Dermis blood vessel endothelial cell (primary cell): ENCODE measurements at regions not wholly inside any gene's neighbourhood (a gene's known extent, or its start where the extent isn't known, plus 50 kb on each side); places are given as distances from the start of the nearest gene placed in this dataset.

Source experiments
- DNase-seq: peaks from one replicate; pipeline ENCODE4 v3.0.0; 2010

DNA sequence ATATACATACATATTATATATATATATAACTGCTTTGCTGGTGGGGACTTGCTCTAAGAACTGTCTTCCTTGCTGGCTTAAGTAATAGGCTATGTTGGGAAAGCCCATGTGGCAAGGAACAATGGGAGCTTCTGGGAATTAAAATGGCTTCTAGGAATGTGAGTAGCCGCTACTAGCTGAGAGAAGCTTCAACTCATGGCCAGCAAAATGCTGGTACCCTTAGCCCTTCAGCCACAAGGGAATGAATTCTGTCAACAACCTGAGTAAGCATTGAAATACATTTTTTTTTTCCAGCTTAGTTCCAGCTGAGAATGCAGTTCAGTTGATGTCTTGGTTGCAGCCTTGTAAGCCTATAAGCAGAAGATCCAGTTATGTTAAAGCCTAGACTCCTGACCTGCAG lies 911.7 kb upstream of the MAP3K7 start:
- DNase-seq = no peak

GRCh38 chr6:91497770-91498169 lies 910.9 kb upstream of the MAP3K7 start:
- DNase-seq = no peak

- DNase-seq = no peak
Observed at GRCh38 chr6:91490671-91491301, 903.9 kb upstream of the MAP3K7 start.

- no peak for DNase-seq
Observed at GRCh38 chr6:91487696-91488392, 901.0 kb upstream of the MAP3K7 start.

DNA sequence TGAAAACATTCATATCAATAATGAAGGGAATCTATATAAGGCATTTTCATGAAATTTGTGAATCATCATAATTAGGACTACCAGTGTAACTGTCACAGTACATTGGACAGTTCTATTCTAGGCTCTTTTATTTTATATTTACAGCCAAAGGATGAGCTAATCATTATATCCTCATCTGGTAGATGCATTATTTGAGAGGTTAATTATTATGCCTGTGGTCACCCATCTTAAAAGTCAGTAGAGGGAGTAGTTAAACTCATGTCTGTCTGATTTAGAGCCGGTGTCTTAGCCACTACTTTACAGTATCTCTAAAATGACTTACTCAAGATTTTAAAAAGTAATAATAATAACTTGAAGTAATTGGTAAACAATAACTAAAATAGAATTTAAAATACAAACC lies 899.3 kb upstream of the MAP3K7 start:
- DNase-seq = no peak

GRCh38 chr6:91485047-91485446 lies 898.2 kb upstream of the MAP3K7 start:
- DNase-seq = peak; percentile 25

GRCh38 chr6:91483415-91484105 lies 896.7 kb upstream of the MAP3K7 start:
- DNase-seq = no peak

GRCh38 chr6:91482498-91482897 lies 895.6 kb upstream of the MAP3K7 start:
- DNase-seq = peak; percentile 81

DNA sequence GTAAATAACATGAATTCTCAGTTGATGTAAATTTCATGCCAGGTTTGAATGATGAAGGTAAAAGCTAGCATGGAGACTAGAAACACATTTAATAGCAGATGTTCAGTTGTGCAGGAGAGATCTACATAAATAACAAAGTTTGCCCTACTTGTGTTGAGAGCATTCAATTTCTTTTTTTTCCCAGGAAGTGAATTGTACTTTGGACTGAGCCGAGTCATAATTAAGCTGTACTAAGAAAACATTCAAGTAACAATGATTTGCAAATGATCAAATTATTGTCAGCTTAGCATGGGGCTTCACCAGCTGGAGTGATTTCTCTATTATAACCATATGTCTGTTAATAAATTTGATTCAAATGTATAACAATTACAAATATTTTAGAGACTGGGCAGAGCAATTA lies 893.5 kb upstream of the MAP3K7 start:
- DNase-seq = peak; percentile 54

- no peak for DNase-seq
Observed at GRCh38 chr6:91477688-91478087, 890.8 kb upstream of the MAP3K7 start.

DNA sequence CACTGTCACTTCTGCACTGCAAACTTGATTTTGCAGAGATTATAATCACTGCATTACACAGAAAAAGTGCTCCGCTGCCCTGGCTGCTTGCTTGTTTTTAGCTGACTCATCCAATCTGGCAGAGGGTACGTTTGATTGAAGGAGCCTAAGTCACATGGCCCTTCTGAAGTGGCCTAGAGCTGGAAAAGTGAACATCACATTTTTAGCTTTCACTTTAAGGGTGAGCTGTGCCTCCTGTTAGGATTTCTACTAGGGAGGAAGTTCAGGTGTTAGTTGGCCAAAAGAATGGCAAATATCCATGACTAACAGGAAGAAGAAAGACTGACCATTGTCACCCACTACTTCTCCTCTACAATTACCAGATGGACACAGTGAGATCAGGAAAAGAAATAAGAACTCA lies 889.1 kb upstream of the MAP3K7 start:
- peak; percentile 76 for DNase-seq

DNA sequence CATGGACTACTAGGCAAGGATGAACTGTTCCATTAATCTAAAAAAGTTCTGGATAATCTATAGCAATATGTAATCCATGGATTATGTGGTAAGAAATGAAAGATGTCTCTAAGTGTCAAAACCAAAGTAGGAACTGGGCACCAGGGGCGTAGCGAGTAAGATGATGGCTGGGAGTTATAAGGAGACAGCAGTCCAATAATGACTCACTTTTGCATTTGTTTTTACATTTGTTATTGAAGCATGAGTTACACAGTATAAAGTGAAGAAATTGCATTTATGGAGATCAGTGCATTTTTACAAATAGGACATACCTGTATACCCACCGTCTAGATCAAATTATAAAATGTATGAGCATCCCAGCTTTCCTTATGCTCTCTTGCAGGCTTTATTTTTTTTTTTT lies 878.5 kb upstream of the MAP3K7 start:
- no peak for DNase-seq

- DNase-seq = no peak
Observed at GRCh38 chr6:91464718-91465117, 877.8 kb upstream of the MAP3K7 start.

DNA sequence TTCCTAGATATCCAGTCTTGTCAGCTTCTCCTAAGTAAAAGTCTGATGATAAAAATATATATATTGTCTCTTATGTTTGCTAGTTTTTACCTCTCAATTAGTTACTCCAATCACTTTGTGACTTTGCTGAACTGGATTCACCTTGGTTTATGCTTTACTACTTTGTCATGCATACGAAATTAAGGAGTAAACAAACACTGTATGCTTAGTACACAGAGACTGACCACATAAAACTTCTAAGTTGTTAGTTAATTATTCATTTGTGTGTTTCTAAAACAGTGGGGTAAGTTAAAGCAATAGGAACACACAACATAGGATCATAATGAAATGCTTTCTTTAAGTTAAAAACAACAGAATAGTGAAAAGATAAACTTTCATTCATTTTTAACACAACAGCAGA lies 877.3 kb upstream of the MAP3K7 start:
- no peak for DNase-seq

DNA sequence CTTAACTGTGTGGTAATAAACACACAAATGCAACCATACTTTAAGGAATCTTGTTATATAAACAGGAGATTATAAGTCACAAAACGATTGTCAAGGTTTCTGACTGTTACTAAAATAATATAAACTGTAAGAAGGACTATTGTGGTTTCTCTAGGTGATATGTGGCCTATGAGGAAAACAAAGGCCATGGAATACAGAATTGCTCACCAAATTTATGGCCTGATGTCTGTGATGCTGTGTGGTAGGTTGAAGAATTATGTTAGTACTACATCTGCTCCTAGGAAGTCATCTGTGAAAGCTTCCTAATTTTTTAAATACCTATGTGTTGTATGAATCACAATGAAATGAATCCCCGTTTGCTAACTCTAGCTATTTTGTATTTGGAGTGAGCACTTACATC lies 875.4 kb upstream of the MAP3K7 start:
- DNase-seq = no peak

- no peak for DNase-seq
Observed at GRCh38 chr6:91453224-91453878, 866.5 kb upstream of the MAP3K7 start.

GRCh38 chr6:91449539-91449938 lies 862.7 kb upstream of the MAP3K7 start:
- no peak for DNase-seq

GRCh38 chr6:91447530-91448254 lies 860.8 kb upstream of the MAP3K7 start:
- DNase-seq = no peak

DNA sequence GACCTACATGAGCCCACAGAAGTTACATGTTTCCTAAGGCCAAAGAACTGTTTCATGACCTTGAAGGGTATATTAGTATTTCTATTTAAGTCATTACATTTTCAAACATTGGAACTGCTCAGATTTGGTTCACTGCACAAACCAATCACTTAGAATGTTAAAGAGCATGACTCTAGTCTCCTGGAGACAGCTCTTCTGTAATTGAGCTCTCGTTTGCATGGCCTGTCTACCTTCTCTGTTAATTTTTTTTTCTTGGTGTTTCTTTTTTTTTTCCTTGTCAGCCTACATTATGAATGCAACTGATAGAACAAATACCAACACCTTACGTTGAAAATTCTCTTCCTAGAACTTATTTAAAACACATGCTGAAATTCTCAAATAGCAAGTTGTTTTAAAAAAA lies 860.2 kb upstream of the MAP3K7 start:
- DNase-seq = no peak

GRCh38 chr6:91443405-91443804 lies 856.5 kb upstream of the MAP3K7 start:
- no peak for DNase-seq

DNA sequence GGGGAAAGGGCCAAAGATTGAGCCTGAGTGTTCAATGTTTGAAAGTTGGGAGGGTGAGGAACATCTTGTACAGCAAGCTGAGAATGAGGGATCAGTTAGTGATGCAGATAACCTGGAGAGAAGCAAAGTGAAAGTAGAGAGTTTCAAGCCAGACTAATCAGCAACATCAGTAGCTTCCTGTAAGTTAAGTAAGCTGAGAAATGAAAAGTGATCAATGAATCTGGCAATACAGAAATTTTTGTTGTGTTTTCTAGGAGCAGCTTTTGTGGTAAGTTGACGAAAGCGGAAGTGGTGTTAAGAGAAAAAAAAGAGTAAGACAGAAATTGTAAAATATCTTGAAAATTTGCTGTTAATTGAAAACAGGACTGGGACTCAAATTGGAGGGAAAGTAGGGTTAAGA lies 855.5 kb upstream of the MAP3K7 start:
- DNase-seq = no peak

DNA sequence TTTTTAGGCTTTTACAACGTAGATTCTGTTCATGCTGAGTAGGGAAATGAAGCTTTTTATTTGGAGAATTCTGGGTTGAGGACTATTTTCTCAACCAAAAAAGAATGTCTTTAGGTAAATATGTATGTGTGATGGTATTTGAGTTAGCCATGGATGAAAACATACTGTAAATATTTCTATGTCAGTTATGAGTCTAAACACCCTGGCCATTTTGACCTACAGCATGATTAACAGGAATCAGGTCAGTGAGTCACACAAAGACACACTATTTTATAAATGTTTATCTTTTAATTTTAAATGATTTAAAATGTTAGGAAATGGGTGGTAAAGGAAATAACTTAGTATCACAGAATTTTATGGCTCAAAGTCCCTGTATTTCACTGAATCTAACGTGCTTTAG lies 851.7 kb upstream of the MAP3K7 start:
- peak; percentile 43 for DNase-seq

DNA sequence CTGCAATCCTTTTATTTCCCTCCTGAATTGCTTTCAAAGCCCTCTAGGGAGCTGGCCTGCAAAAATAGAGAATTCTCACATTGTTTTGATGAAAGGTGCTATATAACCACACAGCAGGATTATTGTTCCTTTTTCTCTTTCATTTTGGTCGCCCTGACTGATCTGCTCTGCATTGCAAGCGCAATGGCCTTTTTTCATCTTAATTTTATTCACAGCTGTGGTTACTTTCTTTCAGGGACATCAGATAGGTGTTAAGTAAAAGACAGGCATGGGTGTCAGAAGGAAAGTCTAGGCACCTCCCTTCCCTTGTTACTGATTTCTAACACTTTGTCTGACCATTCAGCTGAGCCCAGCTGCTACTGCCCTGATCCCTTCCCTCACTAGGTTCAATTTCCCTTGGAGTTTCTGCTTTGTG lies 850.5 kb upstream of the MAP3K7 start:
- DNase-seq = no peak
